H9 (cell line): ENCODE measurements at regions not wholly inside any gene's neighbourhood (a gene's known extent, or its start where the extent isn't known, plus 50 kb on each side); places are given as distances from the start of the nearest gene placed in this dataset.
A peak's percentile ranks its signal among the peaks of the same experiment; 100 is the strongest.

Experiments used
- DNase-seq: peaks from one replicate; pipeline ENCODE4 v3.0.0-alpha.2; 2017
- H2AFZ ChIP-seq: one replicate; pipeline ENCODE4 v1.6.1; 2013; ENCODE audit warnings: mild to moderate bottlenecking, low read length, control low read depth, moderate library complexity
- H2AK5ac ChIP-seq: 2 replicates; pipeline ENCODE4 v1.6.1; 2013; ENCODE audit warnings: low read length, control low read depth, mixed read lengths; ENCODE audit not compliant: insufficient read length
- H2BK120ac ChIP-seq: one replicate; pipeline ENCODE4 v1.6.1; 2013; ENCODE audit warnings: low read depth, mild to moderate bottlenecking, low read length, control low read depth, inconsistent platforms; ENCODE audit not compliant: poor library complexity, severe bottlenecking
- H2BK12ac ChIP-seq: 2 replicates; pipeline ENCODE4 v1.6.1; 2013; ENCODE audit warnings: low read length, control low read depth, mixed read lengths, low read depth; ENCODE audit not compliant: insufficient read length
- H2BK15ac ChIP-seq: 2 replicates; pipeline ENCODE4 v1.6.1; 2013; ENCODE audit warnings: low read depth, low read length, control low read depth
- H2BK20ac ChIP-seq: one replicate; pipeline ENCODE4 v1.6.1; 2013; ENCODE audit warnings: low read depth, mild to moderate bottlenecking, low read length, control low read depth, inconsistent platforms; ENCODE audit not compliant: poor library complexity, severe bottlenecking
- H2BK5ac ChIP-seq: 2 replicates; pipeline ENCODE4 v1.6.1; 2013; ENCODE audit warnings: low read length, control low read depth, mixed read lengths; ENCODE audit not compliant: insufficient read length
- H3K14ac ChIP-seq: 2 replicates; pipeline ENCODE4 v1.6.1; 2013; ENCODE audit warnings: low read length, control low read depth; ENCODE audit not compliant: insufficient read depth
- H3K18ac ChIP-seq: 2 replicates; pipeline ENCODE4 v1.6.1; 2013; ENCODE audit warnings: low read depth, mild to moderate bottlenecking, mixed read lengths, low read length, control low read depth; ENCODE audit not compliant: insufficient read length
- H3K23ac ChIP-seq: 2 replicates; pipeline ENCODE4 v1.6.1; 2013; ENCODE audit warnings: low read length, control low read depth, mixed read lengths, low read depth; ENCODE audit not compliant: insufficient read length
- H3K23me2 ChIP-seq: 2 replicates; pipeline ENCODE4 v1.6.1; 2013; ENCODE audit warnings: low read depth, mild to moderate bottlenecking, mixed read lengths, low read length, control low read depth; ENCODE audit not compliant: insufficient read length, poor library complexity, severe bottlenecking
- H3K27ac ChIP-seq: 2 replicates; pipeline ENCODE4 v1.5.1; 2013; ENCODE audit warnings: low read length, control low read depth, mixed read lengths, low read depth; ENCODE audit not compliant: insufficient read length
- H3K27me3 ChIP-seq: 2 replicates; pipeline ENCODE4 v1.6.1; 2013; ENCODE audit warnings: low read length, control low read depth, inconsistent platforms; ENCODE audit not compliant: insufficient read depth
- H3K4ac ChIP-seq: 2 replicates; pipeline ENCODE4 v1.6.1; 2013; ENCODE audit warnings: low read depth, mild to moderate bottlenecking, control low read depth, inconsistent platforms, low read length, moderate library complexity
- H3K4me1 ChIP-seq: 2 replicates; pipeline ENCODE4 v1.6.1; 2013; ENCODE audit warnings: low read length, control low read depth, inconsistent platforms; ENCODE audit not compliant: insufficient read depth
- H3K4me2 ChIP-seq: 2 replicates; pipeline ENCODE4 v1.6.1; 2013; ENCODE audit warnings: low read length, control low read depth, mixed read lengths; ENCODE audit not compliant: insufficient read length, insufficient read depth
- H3K56ac ChIP-seq: 2 replicates; pipeline ENCODE4 v1.6.1; 2013; ENCODE audit warnings: low read depth, mild to moderate bottlenecking, mixed read lengths, low read length, control low read depth; ENCODE audit not compliant: insufficient read length
- H3K79me1 ChIP-seq: 2 replicates; pipeline ENCODE4 v1.6.1; 2013; ENCODE audit warnings: low read depth, mild to moderate bottlenecking, moderate library complexity, low read length, control low read depth, inconsistent platforms; ENCODE audit not compliant: insufficient read depth, poor library complexity, severe bottlenecking
- H3K79me2 ChIP-seq: 2 replicates; pipeline ENCODE4 v1.6.1; 2013; ENCODE audit warnings: low read length, control low read depth, inconsistent platforms; ENCODE audit not compliant: insufficient read depth
- H3K9ac ChIP-seq: 2 replicates; pipeline ENCODE4 v1.6.1; 2013; ENCODE audit warnings: low read length, control low read depth, mixed read lengths; ENCODE audit not compliant: insufficient read length; ENCODE audit errors: extremely low read depth
- H3K9me3 ChIP-seq: one replicate; pipeline ENCODE4 v1.6.1; 2013; ENCODE audit warnings: low read depth, low read length, inconsistent platforms; ENCODE audit not compliant: control insufficient read depth
- H3T11ph ChIP-seq: one replicate; pipeline ENCODE4 v1.6.1; 2013; ENCODE audit warnings: mild to moderate bottlenecking, low read length, control low read depth, inconsistent platforms
- H4K20me1 ChIP-seq: one replicate; pipeline ENCODE4 v1.6.1; 2013; ENCODE audit not compliant: control insufficient read depth, insufficient read length, insufficient read depth
- H4K5ac ChIP-seq: 2 replicates; pipeline ENCODE4 v1.6.1; 2013; ENCODE audit warnings: low read depth, mild to moderate bottlenecking, mixed read lengths, low read length, control low read depth; ENCODE audit not compliant: insufficient read length
- H4K8ac ChIP-seq: replicated peaks from 2 replicates; pipeline ENCODE4 v1.6.1; 2013; ENCODE audit warnings: low read length, control low read depth, mixed read lengths, low read depth; ENCODE audit not compliant: insufficient read length
- H4K91ac ChIP-seq: 2 replicates; pipeline ENCODE4 v1.6.1; 2013; ENCODE audit warnings: low read depth, mild to moderate bottlenecking, moderate library complexity, mixed read lengths, low read length, control low read depth; ENCODE audit not compliant: insufficient read length
- H3K27ac Mint-ChIP-seq, 3 experiments: 2 replicates in 2 of 3; 3 replicates in 1 of 3; pipeline ENCODE4 v1.8.0; 2020 to 2021; ENCODE audit warnings: mixed read lengths in 3 of 3, mild to moderate bottlenecking in 1 of 3, moderate library complexity in 1 of 3
- H3K27me3 Mint-ChIP-seq: 2 replicates; pipeline ENCODE4 v1.8.0; 2021; ENCODE audit warnings: low read depth, mild to moderate bottlenecking, moderate library complexity, mixed read lengths
- H3K36me3 Mint-ChIP-seq, 3 experiments: 2 replicates in 2 of 3; 3 replicates in 1 of 3; pipeline ENCODE4 v1.8.0; 2020 to 2021; ENCODE audit warnings: low read depth in 3 of 3, mixed read lengths in 3 of 3; ENCODE audit not compliant: insufficient read depth in 1 of 3
- H3K4me1 Mint-ChIP-seq, 2 experiments: 2 replicates each; pipeline ENCODE4 v1.8.0; 2020; ENCODE audit warnings: mixed read lengths in 2 of 2
- H3K4me3 Mint-ChIP-seq, 2 experiments: 2 replicates in 1 of 2; 3 replicates in 1 of 2; pipeline ENCODE4 v1.8.0; 2020 to 2021; ENCODE audit warnings: mild to moderate bottlenecking in 2 of 2, mixed read lengths in 2 of 2, moderate library complexity in 1 of 2
- H3K9me3 Mint-ChIP-seq, 2 experiments: 2 replicates in 1 of 2; 3 replicates in 1 of 2; pipeline ENCODE4 v1.8.0; 2020; ENCODE audit warnings: mild to moderate bottlenecking in 2 of 2, mixed read lengths in 2 of 2, moderate library complexity in 1 of 2
- WGBS: extraction: QIAGEN DNeasy Blood & Tissue Kit; methylation state at CpG from one replicate; pipeline ENCODE4 v1.1.7; 2013; ENCODE audit warnings: missing lambda C conversion rate, low lambda C conversion rate, mixed read lengths; ENCODE audit not compliant: insufficient read length; ENCODE audit errors: extremely low coverage; 5-methylcytosine and 5-hydroxymethylcytosine counted together
- TF ChIP-seq, protein P1 (sequence below): fragments of 200-600 bp; sonication (generic); conservative IDR thresholded peaks from 3 replicates; pipeline ENCODE4 v1.8.0; 2021; ENCODE audit warnings: antibody characterized with exemption, mild to moderate bottlenecking

DNA sequence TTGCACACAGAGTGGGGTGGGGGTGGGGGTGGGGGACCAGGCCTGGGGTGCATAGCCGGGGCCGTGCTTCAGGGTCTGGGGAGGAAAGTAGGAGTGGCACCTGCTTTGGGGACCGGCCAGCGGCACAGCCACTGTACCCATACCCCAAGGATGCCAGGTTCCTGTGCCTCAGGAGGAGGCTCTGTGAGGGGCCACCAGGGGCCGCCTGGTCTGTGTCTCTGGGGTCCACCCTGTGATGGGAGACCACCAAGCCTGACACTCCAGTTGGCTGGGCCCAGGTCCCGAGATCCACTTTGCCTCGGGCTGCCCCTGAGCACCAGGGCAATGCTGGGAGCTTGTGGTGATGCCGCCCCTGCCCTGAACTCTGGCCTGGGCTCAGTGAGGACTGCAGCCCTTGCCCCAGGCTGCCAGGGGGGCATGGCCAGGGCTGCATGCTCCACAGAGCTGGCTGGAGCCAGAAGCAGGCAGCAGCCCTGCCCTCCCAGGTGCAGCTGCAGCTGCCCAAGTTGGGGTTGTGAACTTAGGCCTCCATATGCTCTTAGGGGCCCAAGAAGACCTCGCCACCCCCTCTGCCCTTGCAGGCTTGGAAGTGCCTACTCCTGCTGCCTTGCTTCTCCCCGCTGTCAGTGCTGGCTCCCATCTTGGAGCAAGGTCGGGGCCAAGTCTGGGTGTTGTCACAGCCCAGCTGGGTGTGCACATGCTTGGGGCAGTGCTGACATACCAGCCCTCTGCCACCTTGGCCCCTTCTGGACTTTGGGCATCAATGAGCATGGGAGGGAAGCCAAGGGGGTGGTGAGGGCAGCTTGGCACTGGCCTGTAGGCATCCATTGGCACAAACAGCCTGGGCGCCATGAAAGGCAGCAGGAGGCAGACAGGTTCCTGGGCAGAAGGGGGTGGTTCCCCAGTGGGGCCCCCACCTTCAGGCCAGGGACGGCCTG is 123.3 kb upstream of the THY1 start:
- H4K8ac ChIP-seq, result no peak overlapping the region
- Mint-ChIP-seq H3K9me3 (peaks cover 10 to 12% of the 10 kb centered on the region in 2 experiments; a peak in 4 of 5 replicates), H3K27me3 (peaks cover 9% of the 10 kb centered on the region), H3K27ac (no peak overlapping the region), H3K36me3 (no peaks in the 10 kb centered on the region; a peak in 1 of 7 replicates), H3K4me1 (no peaks in the 10 kb centered on the region), H3K4me3 (no peak overlapping the region)
- H3K56ac ChIP-seq, result no peak overlapping the region
- no CpG with 5 or more reads among the region's 13 CpGs for WGBS
- no peak overlapping the region for H4K5ac ChIP-seq
- H3K4me1 ChIP-seq, result no peaks in the 10 kb centered on the region
- TF ChIP-seq, protein P1, sequence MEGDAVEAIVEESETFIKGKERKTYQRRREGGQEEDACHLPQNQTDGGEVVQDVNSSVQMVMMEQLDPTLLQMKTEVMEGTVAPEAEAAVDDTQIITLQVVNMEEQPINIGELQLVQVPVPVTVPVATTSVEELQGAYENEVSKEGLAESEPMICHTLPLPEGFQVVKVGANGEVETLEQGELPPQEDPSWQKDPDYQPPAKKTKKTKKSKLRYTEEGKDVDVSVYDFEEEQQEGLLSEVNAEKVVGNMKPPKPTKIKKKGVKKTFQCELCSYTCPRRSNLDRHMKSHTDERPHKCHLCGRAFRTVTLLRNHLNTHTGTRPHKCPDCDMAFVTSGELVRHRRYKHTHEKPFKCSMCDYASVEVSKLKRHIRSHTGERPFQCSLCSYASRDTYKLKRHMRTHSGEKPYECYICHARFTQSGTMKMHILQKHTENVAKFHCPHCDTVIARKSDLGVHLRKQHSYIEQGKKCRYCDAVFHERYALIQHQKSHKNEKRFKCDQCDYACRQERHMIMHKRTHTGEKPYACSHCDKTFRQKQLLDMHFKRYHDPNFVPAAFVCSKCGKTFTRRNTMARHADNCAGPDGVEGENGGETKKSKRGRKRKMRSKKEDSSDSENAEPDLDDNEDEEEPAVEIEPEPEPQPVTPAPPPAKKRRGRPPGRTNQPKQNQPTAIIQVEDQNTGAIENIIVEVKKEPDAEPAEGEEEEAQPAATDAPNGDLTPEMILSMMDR, result no peak
- H2BK20ac ChIP-seq, result no peak overlapping the region
- H2AK5ac ChIP-seq, result no peak overlapping the region
- H2BK120ac ChIP-seq, result no peak overlapping the region
- H2BK12ac ChIP-seq, result no peak overlapping the region
- no peak overlapping the region for H3K27ac ChIP-seq
- no peaks in the 10 kb centered on the region for H3K23me2 ChIP-seq
- H3K79me1 ChIP-seq, result no peaks in the 10 kb centered on the region
- no peak overlapping the region for H3K9ac ChIP-seq
- H2BK5ac ChIP-seq, result no peak overlapping the region
- H3K4me2 ChIP-seq, result no peak overlapping the region
- H4K20me1 ChIP-seq, result no peaks in the 10 kb centered on the region
- peak overlapping the region; percentile 17; the same call in 1 of the 2 replicates for H3K14ac ChIP-seq
- no peak for DNase-seq
- H2AFZ ChIP-seq, result no peak overlapping the region
- H3K23ac ChIP-seq, result no peak overlapping the region
- no peak overlapping the region for H3K18ac ChIP-seq
- no peak overlapping the region for H3K4ac ChIP-seq
- no peak overlapping the region for H3T11ph ChIP-seq
- no peak overlapping the region for H2BK15ac ChIP-seq
- no peaks in the 10 kb centered on the region for H3K9me3 ChIP-seq
- no peaks in the 10 kb centered on the region for H3K27me3 ChIP-seq
- no peak overlapping the region for H4K91ac ChIP-seq
- no peaks in the 10 kb centered on the region for H3K79me2 ChIP-seq
